Stimulated activated naive CD4-positive, alpha-beta T cell (primary cell): ENCODE measurements at regions not wholly inside any gene's neighbourhood (a gene's known extent, or its start where the extent isn't known, plus 50 kb on each side); places are given as distances from the start of the nearest gene placed in this dataset.

Experiments used
- DNase-seq, 6 experiments: peaks; one replicate each; lab custom pipeline; 2025; lab: John Stamatoyannopoulos, UW

GRCh38 chr1:55367273-55367672 is 152.1 kb upstream of the USP24 start:
- DNase-seq: no peak

- DNase-seq: no peak
These were observed 149.1 kb upstream of the USP24 start for GRCh38 chr1:55364216-55364615.

GRCh38 chr1:55363268-55363667 is 148.1 kb upstream of the USP24 start:
- DNase-seq: no peak

- DNase-seq: no peak
These were observed 147.4 kb upstream of the USP24 start for GRCh38 chr1:55362558-55362957.

GRCh38 chr1:55359611-55360010 is 144.4 kb upstream of the USP24 start:
- no peak for DNase-seq

- DNase-seq: no peak
These were observed 143.4 kb upstream of the USP24 start for GRCh38 chr1:55358581-55358980.

GRCh38 chr1:55355549-55355948 is 140.4 kb upstream of the USP24 start:
- no peak for DNase-seq

- DNase-seq: no peak
These were observed 138.8 kb upstream of the USP24 start for GRCh38 chr1:55353707-55354620.

GRCh38 chr1:55352811-55353180 is 137.6 kb upstream of the USP24 start:
- DNase-seq: no peak

- no peak for DNase-seq
These were observed 137.1 kb upstream of the USP24 start for GRCh38 chr1:55352080-55352810.

- DNase-seq: no peak
These were observed 133.2 kb upstream of the USP24 start for GRCh38 chr1:55348356-55348755.

- DNase-seq: no peak
These were observed 132.7 kb upstream of the USP24 start for GRCh38 chr1:55347866-55348265.

- DNase-seq: no peak
These were observed 131.9 kb upstream of the USP24 start for GRCh38 chr1:55347041-55347440.

- DNase-seq: no peak
These were observed 131.4 kb upstream of the USP24 start for GRCh38 chr1:55346586-55346985.

- DNase-seq: no peak
These were observed 124.5 kb upstream of the USP24 start for GRCh38 chr1:55339681-55340080.

- no peak for DNase-seq
These were observed 123.3 kb upstream of the USP24 start for GRCh38 chr1:55338448-55338820.

GRCh38 chr1:55337801-55338447 is 122.8 kb upstream of the USP24 start:
- DNase-seq: no peak

- DNase-seq: no peak
These were observed 119.6 kb upstream of the USP24 start for GRCh38 chr1:55334797-55335196.

- DNase-seq: no peak
These were observed 119.0 kb upstream of the USP24 start for GRCh38 chr1:55334160-55334559.

GRCh38 chr1:55333461-55333860 is 118.3 kb upstream of the USP24 start:
- DNase-seq: no peak

- DNase-seq: no peak
These were observed 116.2 kb upstream of the USP24 start for GRCh38 chr1:55331351-55331750.

- DNase-seq: no peak
These were observed 114.8 kb upstream of the USP24 start for GRCh38 chr1:55329808-55330432.
